Thyroid gland (tissue), 4 donors: ENCODE measurements at regions not wholly inside any gene's neighbourhood (a gene's known extent, or its start where the extent isn't known, plus 50 kb on each side); places are given as distances from the start of the nearest gene placed in this dataset.

ENCODE experiments used
- CTCF ChIP-seq, 6 experiments: fragments of 200-600 bp in 3 of 6; fragments of 450-650 bp in 3 of 6; sonication (generic) in 3 of 6; IDR thresholded peaks; one replicate each; pipeline ENCODE4 v1.5.1; 2016 to 2019; ENCODE audit warnings: antibody characterized with exemption in 6 of 6, mild to moderate bottlenecking in 2 of 6, inconsistent platforms in 1 of 6, moderate library complexity in 1 of 6
- POLR2A ChIP-seq, 2 donors: fragments of 450-650 bp; IDR thresholded peaks; one replicate each; pipeline ENCODE4 v1.6.1; 2017; ENCODE audit warnings: antibody characterized with exemption in 2 of 2, mild to moderate bottlenecking in 2 of 2, moderate library complexity in 1 of 2

- TF ChIP-seq CTCF (IDR thresholded peaks at IDR 0.05) (no peak), POLR2A (IDR thresholded peaks at IDR 0.05) (no peak)
Measured at GRCh38 chr6:85314586-85314985, 135.3 kb upstream of the NT5E start.
